Jurkat, Clone E6-1 (cell line): ENCODE measurements at regions not wholly inside any gene's neighbourhood (a gene's known extent, or its start where the extent isn't known, plus 50 kb on each side); places are given as distances from the start of the nearest gene placed in this dataset.

Source experiments
- DNase-seq: peaks from one replicate; pipeline ENCODE4 v3.0.0-alpha.2; 2011; ENCODE audit warnings: low read depth, low spot score
- H3K4me3 ChIP-seq: 2 replicates; pipeline ENCODE4 v1.5.1; 2011; ENCODE audit warnings: mild to moderate bottlenecking, low read length, control low read depth, moderate library complexity

DNA sequence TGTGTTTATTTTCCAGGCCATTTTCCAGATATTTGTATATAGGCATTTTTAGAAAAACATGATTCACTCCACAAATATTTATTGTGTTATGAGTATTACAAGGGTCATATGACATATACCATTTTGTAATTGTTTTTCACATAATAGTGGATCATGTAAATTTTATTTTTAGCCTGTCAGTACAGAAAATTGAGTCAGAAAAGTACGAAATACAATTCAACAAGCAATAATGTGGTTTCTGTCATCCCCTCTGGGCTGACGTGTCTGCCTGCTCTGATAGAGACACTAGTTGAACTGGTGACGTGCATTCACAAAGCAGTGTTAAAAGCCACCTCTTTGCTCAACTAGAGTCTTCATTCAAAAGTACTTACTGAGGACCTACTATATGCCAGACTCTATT, 97.9 kb upstream of the STEAP1B start:
- no peak overlapping the region for H3K4me3 ChIP-seq
- DNase-seq: no peak

GRCh38 chr7:22596763-22597400, 96.9 kb upstream of the STEAP1B start:
- no peak for DNase-seq
- no peak overlapping the region for H3K4me3 ChIP-seq

DNA sequence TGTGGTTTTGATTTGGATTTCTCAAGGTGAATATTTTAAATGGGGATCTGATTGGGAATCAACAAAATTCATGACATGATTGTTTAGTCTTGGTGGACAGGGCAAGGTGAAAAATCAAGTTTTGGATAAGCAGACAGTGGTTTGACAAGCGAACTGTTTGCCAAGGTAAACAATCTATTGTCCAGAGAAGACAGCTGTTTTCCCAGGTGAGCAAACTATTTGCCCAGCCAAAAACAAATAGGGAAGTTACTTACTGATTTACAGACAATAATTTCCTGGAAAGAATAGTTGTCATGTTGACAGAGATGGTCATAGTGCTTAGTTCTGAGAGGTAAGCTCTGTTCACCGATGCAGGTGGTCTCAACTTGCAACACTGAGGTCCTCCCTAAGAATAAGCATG, 94.0 kb upstream of the STEAP1B start:
- H3K4me3 ChIP-seq: no peak overlapping the region
- no peak for DNase-seq

DNA sequence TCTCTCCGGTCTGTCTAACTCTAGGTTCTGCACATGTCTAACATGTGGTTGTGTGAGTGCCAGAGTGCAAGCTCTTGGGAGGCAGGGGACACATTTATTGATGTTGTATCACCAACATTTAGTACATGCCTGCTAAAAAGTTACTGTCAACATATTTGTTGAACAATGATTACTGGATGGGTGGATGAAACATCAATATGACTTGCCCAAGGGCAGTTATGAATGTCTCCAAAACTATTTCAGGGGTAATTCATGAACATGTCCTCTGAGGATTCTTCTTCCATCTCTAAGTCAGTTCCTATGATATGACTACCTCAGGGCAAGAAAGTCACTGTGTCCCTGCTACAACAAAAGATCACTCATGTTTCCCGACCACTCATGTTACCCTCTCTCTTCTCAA, 91.3 kb upstream of the STEAP1B start:
- no peak for DNase-seq
- no peak overlapping the region for H3K4me3 ChIP-seq

GRCh38 chr7:22589641-22590201, 89.7 kb upstream of the STEAP1B start:
- no peak for DNase-seq
- H3K4me3 ChIP-seq: no peak overlapping the region

- DNase-seq: no peak
These were observed 88.4 kb upstream of the STEAP1B start for GRCh38 chr7:22588351-22588750.

GRCh38 chr7:22587322-22587721, 87.3 kb upstream of the STEAP1B start:
- DNase-seq: no peak
- H3K4me3 ChIP-seq: no peak overlapping the region

More at GRCh38 chr7:22588351-22588750, 88.4 kb upstream of the STEAP1B start:
- H3K4me3 ChIP-seq: no peak overlapping the region

- no peak for DNase-seq
- no peak overlapping the region for H3K4me3 ChIP-seq
These were observed 86.8 kb upstream of the STEAP1B start for GRCh38 chr7:22586786-22587140.

- DNase-seq: no peak
- no peak overlapping the region for H3K4me3 ChIP-seq
These were observed 86.3 kb upstream of the STEAP1B start for GRCh38 chr7:22586101-22586785.

DNA sequence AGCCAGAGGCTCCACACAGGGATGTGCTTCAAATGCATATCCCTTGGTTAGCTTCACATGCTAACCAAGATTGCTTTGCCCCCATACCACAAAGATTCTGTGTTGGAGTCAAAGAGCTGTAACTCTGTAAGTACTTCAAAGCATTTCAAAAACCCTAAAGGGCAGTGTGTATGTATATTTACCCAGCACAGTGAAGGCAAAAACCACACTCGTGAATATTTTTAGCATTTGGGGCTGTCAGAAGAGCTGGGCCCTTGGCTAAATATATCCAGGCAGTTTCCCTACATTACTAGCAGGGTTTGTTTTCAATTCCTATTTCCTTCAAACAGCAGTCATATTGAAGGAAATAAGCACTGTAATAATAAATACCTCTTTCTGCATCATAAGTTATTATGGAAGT, 84.2 kb upstream of the STEAP1B start:
- no peak for DNase-seq
- H3K4me3 ChIP-seq: no peak overlapping the region

- no peak overlapping the region for H3K4me3 ChIP-seq
- DNase-seq: no peak
These were observed 83.1 kb upstream of the STEAP1B start for GRCh38 chr7:22582863-22583622.

DNA sequence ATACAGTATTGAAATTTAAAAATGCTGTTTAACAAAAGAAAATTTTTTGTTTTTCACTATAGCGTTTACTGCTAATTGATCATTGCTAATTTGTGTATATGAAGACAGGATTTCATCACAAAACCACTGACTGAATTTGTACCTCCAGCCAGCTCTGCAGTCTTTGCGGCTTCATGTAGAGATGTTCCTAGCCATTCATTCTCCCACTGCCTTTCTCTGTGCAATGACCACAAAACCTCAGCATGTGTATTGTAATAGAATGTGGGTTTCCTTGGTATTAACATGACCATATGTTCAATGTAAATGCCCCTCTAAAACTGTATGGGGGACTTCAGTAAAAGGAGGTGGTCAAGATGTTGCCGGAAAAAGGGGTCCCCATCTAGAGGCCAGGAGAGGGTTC, 81.1 kb upstream of the STEAP1B start:
- H3K4me3 ChIP-seq: no peak overlapping the region
- DNase-seq: no peak

DNA sequence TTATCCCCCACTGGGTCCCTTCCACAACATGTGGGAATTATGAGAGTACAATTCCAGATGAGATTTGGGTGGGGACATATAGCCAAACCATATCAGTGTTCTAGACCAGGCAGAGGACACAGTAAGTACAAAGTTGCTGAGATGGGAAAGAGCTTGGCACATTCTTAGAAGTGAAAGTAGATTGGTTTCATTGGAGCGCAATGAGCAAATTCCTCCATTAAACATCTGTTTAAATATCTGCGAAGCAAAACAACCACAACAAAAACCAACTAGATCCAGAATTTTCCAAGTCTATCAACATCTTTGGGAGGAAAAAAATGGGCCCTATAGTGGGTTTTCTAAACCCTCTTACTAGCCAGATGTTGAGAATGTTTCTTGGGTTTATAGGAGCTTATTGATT, 80.0 kb upstream of the STEAP1B start:
- DNase-seq: no peak
- H3K4me3 ChIP-seq: no peak overlapping the region

- H3K4me3 ChIP-seq: no peak overlapping the region
- no peak for DNase-seq
These were observed 78.2 kb upstream of the STEAP1B start for GRCh38 chr7:22578007-22578733.

- no peak overlapping the region for H3K4me3 ChIP-seq
- DNase-seq: no peak
These were observed 77.5 kb upstream of the STEAP1B start for GRCh38 chr7:22577470-22578001.

GRCh38 chr7:22576612-22577469, 76.9 kb upstream of the STEAP1B start:
- H3K4me3 ChIP-seq: no peak overlapping the region
- no peak for DNase-seq

DNA sequence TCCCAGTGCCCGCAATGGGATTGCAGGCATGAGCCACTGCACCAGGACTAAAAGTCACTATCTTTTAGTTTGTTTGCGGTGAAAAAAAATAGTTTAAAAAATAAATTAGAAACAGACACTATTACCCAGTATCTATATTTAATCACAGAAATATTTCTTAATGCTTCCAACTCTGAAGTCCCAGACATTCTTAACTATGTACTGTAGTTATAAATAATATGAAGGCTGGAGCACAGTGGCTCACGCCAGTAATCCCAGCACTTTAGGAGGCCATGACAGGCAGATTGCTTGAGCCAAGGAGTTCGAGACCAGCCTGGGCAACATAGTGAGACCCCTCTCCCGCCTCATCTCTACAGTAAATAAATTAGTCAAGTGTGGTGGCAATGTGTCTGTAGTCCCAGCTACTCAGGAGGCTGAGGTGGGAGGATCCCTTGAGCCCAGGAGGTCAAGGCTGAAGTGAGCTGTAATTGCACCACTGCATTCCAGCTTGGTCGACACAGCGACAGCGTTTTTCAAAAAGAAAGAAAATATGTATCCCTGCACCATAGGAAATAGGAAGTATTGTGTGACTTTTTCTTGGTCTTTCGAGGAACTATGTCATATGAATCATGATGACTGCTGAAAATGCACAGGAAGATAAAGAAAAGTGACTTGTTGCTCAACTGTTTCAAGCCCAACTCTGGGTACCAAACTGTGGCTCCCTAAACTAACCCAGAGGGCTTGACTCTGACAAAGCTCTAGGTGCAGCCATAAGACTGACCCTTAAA, 74.9 kb upstream of the STEAP1B start:
- H3K4me3 ChIP-seq: no peak overlapping the region
- no peak for DNase-seq

- no peak for DNase-seq
These were observed 72.9 kb upstream of the STEAP1B start for GRCh38 chr7:22572937-22573336.

More at GRCh38 chr7:22572937-22573336, 72.9 kb upstream of the STEAP1B start:
- H3K4me3 ChIP-seq: no peak overlapping the region
